HG02938 (cell line): ENCODE measurements at regions not wholly inside any gene's neighbourhood (a gene's known extent, or its start where the extent isn't known, plus 50 kb on each side); places are given as distances from the start of the nearest gene placed in this dataset.

ENCODE experiments used
- ATAC-seq: cut with Tn5 transposase; IDR thresholded peaks from one replicate; pipeline ENCODE4 v1.9.1; 2021; ENCODE audit warnings: mild to moderate bottlenecking, moderate library complexity; ENCODE audit not compliant: unreplicated experiment

DNA sequence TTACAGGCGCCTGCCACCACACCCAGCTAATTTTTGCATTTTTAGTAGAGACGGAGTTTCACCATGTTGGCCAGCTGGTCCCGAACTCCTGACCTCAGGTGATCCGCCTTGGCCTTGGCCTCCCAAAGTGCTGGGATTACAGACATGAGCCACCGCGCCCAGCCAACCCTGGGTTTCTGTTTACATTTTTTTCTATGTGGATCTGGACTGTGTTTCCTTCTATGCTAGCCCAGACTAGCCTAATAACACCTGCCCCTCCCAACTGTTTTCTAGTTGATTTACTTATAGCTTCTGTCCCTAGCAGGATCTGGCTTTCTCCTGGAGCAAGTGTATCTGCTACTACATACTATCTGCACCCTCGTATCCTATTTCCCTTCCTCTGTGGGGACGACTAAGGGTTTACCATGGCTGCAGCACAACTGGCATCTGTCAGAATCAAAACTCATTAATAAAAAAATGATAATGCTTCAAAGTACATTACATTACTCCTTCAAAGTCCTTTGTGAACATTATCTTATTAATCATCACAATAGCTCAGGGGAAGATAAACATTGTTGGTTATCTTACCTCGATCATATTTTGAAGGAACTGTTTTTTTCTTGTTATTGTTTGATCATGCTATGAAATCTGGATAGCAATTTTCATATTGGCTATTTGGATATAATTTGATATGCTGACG, 228.3 kb downstream of the KLF5 start:
- no peak for ATAC-seq

DNA sequence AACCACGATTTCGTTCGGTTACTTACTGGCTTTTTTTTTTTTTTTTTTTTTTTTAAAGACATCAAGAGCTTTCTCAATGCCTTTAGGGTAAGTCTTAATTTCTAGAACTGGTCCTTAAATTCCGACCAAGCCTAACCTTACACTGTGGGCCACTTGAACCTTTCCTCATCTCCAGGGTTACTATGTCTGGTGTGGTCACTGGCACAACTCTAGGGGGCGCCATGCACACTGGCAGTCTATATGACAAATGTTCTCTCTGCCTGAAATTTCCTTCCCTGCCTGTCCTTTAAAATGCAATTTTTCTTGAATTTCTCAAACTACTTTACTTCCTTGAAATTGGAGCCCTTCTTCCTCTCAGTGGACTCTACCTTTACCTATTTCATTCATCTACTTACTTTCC, 227.4 kb downstream of the KLF5 start:
- ATAC-seq, result no peak

- ATAC-seq, result no peak
Observed at GRCh38 chr13:73284081-73284874, 225.5 kb downstream of the KLF5 start.

DNA sequence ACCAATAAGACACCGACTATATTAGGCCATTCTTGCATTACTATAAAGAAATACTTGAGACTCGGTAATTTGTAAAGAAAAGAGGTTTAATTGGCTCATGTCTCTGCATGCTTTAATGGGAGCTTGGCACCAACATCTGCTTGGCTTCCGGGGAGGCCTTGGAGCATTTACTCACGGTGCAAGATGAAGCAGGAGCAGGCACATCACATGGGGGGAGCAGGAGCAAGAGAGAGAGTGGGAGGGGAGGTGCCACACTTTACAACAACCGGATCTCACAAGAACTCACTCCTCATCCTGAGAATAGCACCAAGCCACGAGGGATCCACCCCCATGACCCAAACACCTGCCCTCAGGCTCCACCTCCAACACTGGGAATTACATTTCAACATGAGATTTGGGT, 224.8 kb downstream of the KLF5 start:
- no peak for ATAC-seq

DNA sequence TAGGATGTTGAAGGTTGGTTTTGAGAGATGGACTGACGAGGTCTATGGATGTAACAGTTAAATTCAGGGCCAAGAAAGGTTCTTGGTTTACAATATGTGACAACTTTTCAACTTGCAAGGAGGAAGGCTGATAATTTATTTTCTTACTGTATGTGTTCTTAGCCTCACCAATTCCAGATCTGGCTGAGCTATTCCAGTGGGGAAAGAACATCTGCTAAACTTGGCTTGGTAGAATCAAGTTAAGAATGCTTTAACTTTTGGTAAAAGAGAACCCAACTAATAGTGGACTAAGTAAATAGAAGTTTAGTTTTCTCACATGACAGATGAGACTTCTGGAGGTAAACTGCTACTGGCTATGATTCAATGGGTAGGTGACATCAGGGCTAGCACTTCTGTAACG, 222.9 kb downstream of the KLF5 start:
- ATAC-seq, result no peak

DNA sequence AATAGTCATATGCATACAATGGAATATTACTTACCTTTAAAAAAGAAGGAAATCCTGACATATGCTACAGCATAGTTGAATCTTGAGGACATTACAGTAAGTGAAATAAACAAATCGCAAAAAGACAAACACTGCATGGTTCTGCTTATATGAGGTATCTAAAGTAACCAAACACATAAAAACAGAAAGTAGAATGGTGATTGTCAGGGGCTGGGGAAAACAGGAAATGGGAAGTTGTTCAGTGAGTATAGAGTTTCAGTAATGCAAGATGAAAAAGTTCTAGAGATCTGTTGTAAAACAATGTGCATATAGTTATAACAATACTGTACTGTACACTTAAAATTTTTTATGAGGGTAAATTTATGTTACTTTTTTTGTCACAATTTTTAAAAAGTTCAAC, 219.4 kb downstream of the KLF5 start:
- ATAC-seq, result peak; percentile 77

DNA sequence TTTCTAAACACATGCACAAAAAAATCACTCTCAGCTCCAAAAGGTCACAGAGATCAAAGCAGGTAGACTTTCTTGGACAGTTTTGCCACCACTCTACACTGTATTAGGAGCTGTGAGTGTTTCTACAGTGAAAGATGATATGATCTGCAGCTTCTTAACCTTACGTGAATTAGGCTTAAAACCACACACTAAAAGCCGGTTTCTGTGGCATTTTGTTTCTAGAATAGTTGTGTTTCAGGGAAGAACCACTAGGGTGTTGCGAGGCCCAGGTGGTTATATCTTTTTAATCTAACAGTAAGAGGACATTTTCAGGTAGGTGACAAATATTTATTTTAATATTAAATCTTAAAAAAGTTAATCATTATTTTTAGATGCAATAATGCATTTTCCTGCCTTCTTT, 216.4 kb downstream of the KLF5 start:
- ATAC-seq, result no peak

- ATAC-seq, result no peak
Observed at GRCh38 chr13:73274147-73274546, 215.3 kb downstream of the KLF5 start.

GRCh38 chr13:73273745-73274144, 214.9 kb downstream of the KLF5 start:
- no peak for ATAC-seq

- ATAC-seq, result no peak
Observed at GRCh38 chr13:73273276-73273675, 214.5 kb downstream of the KLF5 start.

DNA sequence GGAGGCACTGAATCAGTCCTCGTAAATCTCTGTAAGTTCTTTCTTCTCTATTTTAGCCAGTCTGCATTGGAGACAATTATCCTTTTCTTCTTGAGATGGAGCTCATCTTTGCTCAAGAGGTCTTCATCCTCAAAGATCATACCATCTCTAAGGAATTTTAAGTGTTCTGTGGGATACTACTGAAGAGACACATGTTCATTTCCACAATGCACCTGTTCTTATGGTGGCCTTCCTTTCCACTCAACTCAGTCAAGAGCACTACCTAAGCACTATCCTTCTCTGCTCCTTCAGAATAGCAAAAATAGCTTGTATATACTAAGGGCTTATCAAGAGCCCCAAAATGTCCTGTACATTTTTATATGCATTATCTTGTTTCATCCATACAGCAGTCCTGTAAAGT, 214.0 kb downstream of the KLF5 start:
- ATAC-seq, result no peak

- ATAC-seq, result no peak
Observed at GRCh38 chr13:73268306-73268705, 209.5 kb downstream of the KLF5 start.

DNA sequence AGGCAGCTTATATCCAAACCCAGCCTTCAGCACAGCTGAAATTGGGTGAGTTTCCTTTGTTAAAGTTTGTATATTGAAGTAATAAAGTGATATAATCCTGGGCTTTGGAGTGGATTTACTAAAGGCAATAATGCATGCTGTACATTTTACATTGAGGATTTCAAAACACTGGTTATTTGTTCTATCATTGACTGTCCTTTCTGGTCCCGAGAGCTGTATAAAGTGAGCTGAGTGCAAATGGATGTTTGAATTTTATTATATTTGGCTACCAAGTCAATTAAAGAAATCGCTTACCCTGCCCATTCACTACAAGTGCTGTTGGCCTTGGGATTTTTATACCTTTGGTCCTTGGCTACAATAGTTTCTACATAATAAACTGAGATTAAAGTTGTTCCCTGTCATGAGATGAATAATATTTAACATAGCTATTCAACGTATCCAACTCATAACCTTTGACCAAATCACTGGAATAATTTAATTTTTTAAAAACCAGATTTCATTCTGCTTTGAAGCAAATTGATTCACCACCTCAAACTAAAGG, 207.9 kb downstream of the KLF5 start:
- ATAC-seq, result no peak

DNA sequence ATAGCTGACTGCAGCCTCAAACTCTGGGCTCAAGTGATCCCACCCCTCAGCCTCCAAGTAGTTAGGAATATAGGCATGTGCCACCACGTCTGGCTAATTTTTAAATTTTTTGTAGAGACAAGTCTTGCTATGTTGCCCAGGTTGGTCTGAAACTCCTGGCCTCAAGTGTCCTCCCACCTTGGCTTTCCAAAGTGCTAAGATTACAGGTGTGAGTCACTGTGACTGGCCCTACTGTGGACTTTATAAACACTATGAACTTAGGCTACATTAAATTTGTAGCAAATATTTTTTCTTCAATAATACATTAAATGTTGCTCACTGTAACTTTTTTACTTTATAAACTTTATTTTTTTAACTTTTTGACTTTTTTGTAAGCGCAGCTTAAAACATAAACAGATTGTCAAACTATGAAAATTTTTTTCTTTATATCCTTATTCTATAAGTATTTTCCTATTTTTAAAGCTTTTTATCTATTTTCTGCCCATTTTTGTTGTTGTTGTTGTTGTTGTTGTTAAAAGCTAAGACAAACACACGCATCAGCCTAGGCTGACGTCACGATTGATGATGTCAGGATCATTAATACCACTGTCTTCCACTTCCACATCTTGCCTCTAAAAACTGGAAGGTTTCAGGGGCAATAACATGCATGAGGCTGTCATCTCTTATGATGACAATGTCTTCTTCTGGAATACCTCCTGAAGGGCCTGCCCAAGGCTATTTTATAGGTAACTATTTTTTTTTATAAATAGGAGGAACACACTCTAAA, 204.2 kb downstream of the KLF5 start:
- ATAC-seq, result no peak

DNA sequence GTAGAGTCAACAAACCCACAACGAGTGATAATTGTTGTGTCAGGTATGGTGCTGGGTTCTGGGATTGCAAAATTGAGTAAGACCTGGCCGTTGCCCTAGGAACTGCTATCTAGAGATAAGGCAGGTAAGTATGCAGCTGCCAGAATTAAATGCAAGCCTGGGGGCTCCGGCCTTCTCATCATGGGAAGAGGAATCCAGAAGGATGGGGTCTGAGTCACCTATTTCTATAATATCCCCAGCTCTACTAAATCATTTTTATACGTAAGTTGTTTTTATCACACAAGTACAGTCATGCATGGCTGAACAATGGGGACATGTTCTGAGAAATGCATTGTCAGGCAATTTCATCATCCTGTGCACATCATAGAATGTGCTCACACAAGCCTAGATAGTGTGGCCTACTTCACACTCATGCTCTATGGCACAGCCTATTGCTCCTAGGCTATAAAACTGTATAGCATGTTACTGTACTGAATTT, 203.0 kb downstream of the KLF5 start:
- ATAC-seq, result no peak

DNA sequence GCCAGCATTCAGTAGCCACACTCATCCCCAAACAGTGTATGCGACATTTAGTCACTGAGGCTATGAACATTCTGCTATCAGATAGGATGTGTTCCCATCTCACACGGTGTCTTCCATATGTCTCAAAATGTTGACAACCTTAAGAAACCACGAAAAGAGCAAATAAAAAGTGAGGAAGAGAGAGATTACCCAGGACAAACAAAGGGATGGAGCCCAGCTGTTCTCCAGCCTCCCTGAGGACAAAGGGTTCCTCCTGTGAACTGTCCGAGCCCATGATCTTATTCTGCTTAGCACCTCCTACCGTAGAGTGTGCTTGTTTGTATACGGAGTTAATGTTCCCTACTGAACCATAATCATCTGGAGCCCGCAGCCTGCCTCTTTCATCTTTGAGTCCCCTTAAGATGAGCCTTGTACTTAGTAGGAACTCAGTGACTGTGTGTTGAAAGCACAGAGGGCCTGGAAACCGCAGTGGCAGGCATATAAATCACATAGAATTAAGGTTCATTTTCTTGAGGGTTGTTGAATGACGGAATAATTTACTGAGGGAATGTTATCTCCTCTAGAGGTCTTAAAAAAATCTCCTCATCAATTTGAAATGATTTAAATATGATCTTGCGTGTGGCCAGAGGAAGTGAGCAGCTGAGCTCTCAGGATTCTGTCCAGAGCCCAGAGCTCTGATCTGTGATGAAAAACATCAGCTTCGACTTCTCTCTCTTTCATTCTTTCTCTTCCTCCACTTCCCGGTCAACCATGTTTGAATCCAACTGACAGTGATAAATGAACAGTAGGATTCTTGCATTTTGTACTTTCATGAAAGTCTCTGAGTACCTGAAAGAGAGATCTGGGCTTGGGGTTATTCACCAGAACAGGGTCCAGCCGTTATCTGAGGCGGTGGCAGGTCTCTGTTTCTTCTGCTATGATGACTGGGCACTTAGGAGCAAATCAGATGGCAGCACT, 200.5 kb downstream of the KLF5 start:
- ATAC-seq, result no peak

- no peak for ATAC-seq
Observed at GRCh38 chr13:73258406-73258805, 199.6 kb downstream of the KLF5 start.

DNA sequence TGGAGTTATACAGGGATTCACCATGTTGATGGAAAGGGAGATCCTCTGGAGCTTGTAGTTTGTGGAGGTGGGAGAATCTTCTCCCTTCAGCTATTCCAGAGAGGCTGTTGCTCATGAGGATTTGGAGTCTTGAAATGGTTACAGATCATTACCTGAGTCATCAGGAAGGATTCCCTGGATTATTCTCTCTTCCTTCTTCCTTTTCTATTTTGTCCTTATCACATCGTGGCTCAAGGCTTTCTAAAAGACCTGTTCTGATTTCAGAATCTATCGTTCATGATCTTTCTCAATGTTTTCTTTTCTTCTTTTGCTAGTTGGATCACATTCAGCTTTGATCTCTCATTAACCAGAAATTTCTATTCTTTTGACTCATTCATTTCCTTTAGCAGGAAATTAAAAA, 196.0 kb downstream of the KLF5 start:
- ATAC-seq, result no peak

- ATAC-seq, result no peak
Observed at GRCh38 chr13:73251626-73252265, 192.9 kb downstream of the KLF5 start.

- no peak for ATAC-seq
Observed at GRCh38 chr13:73250061-73250460, 191.3 kb downstream of the KLF5 start.
